GM19397 (cell line): ENCODE measurements at regions not wholly inside any gene's neighbourhood (a gene's known extent, or its start where the extent isn't known, plus 50 kb on each side); places are given as distances from the start of the nearest gene placed in this dataset.

Experiments
- ATAC-seq: cut with Tn5 transposase; IDR thresholded peaks from one replicate; pipeline ENCODE4 v1.9.1; 2021; ENCODE audit warnings: mild to moderate bottlenecking, moderate library complexity; ENCODE audit not compliant: unreplicated experiment

- ATAC-seq = no peak
Observed at GRCh38 chr15:47507221-47507985, 209.9 kb upstream of the SEMA6D start.

GRCh38 chr15:47511261-47511660, 206.0 kb upstream of the SEMA6D start:
- ATAC-seq = no peak

- ATAC-seq = no peak
Observed at GRCh38 chr15:47513471-47513870, 203.8 kb upstream of the SEMA6D start.

GRCh38 chr15:47514200-47514652, 203.1 kb upstream of the SEMA6D start:
- ATAC-seq = no peak

- ATAC-seq = no peak
Observed at GRCh38 chr15:47516558-47516957, 200.7 kb upstream of the SEMA6D start.

GRCh38 chr15:47516972-47517371, 200.3 kb upstream of the SEMA6D start:
- ATAC-seq = no peak

- ATAC-seq = no peak
Observed at GRCh38 chr15:47517737-47518136, 199.6 kb upstream of the SEMA6D start.

GRCh38 chr15:47523681-47524475, 193.4 kb upstream of the SEMA6D start:
- no peak for ATAC-seq

- ATAC-seq = no peak
Observed at GRCh38 chr15:47529241-47529640, 188.1 kb upstream of the SEMA6D start.

GRCh38 chr15:47534673-47535072, 182.6 kb upstream of the SEMA6D start:
- no peak for ATAC-seq

- ATAC-seq = no peak
Observed at GRCh38 chr15:47541562-47541961, 175.7 kb upstream of the SEMA6D start.

- no peak for ATAC-seq
Observed at GRCh38 chr15:47542312-47542989, 174.9 kb upstream of the SEMA6D start.

- no peak for ATAC-seq
Observed at GRCh38 chr15:47548231-47548630, 169.1 kb upstream of the SEMA6D start.

- ATAC-seq = no peak
Observed at GRCh38 chr15:47548986-47549385, 168.3 kb upstream of the SEMA6D start.

- no peak for ATAC-seq
Observed at GRCh38 chr15:47551079-47551478, 166.2 kb upstream of the SEMA6D start.

- no peak for ATAC-seq
Observed at GRCh38 chr15:47551546-47551945, 165.8 kb upstream of the SEMA6D start.

GRCh38 chr15:47552978-47553608, 164.2 kb upstream of the SEMA6D start:
- ATAC-seq = no peak

GRCh38 chr15:47553947-47554346, 163.4 kb upstream of the SEMA6D start:
- ATAC-seq = no peak

- no peak for ATAC-seq
Observed at GRCh38 chr15:47561102-47561501, 156.2 kb upstream of the SEMA6D start.

- no peak for ATAC-seq
Observed at GRCh38 chr15:47565949-47566348, 151.4 kb upstream of the SEMA6D start.

- ATAC-seq = no peak
Observed at GRCh38 chr15:47566610-47567009, 150.7 kb upstream of the SEMA6D start.
